ENCODE measurements at regions not wholly inside any gene's neighbourhood (a gene's known extent, or its start where the extent isn't known, plus 50 kb on each side); places are given as distances from the start of the nearest gene placed in this dataset.

DNA sequence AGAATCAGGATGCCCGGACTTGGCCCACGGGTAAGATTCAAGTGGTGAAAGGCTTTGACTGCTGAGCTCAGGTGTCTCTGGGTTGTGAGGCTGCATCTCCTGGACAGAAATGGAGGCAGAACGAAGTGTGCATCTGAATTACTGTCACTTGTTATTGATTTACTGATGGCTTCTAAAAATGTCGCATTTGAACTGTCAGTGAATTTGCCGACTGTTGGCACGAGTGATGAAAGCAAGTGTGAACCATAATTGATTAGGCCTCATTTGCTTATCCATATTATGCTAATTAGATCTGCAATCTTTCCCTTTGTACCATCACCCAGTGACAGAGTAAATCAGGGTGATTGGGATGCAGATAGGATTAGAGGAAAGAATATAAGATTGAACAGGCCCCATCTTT, 252.4 kb downstream of the NUF2 start:
- no peak overlapping the region for H3K9ac ChIP-seq (ENCODE audit: insufficient read depth in 1 of 2, low read depth in 2 of 2, low read length in 2 of 2)
- no TSS peak for BruUV-seq (replicated peaks)
- WGBS (ENCODE audit: insufficient coverage, low coverage, missing lambda C conversion rate), result 0% methylated on average over 6 of the region's 6 CpGs
- no peaks in the 10 kb centered on the region for H3K4me1 ChIP-seq (replicated peaks in 1 of 2; ENCODE audit: control insufficient read depth in 2 of 2, insufficient read depth in 2 of 2, low read length in 2 of 2)
- POLR2A ChIA-PET, result no interaction called here
- CTCF ChIA-PET (ENCODE audit: low intra/inter-chr PET ratio), result no interaction called here
- H2AFZ ChIP-seq (ENCODE audit: low read depth, low read length), result no peak overlapping the region
- H3K79me2 ChIP-seq (ENCODE audit: control insufficient read depth, insufficient read depth, low read length), result no peaks in the 10 kb centered on the region
- ATAC-seq (no peak), FAIRE-seq (no peak), DNase-seq (ENCODE audit: extremely low read depth in 1 of 4, low spot score in 3 of 4) (no peak)
- intact Hi-C loops (cut with micrococcal nuclease) (no loop called here), in situ Hi-C loops (cut with MboI) (no loop called here)
- no peak overlapping the region for H3K4me3 ChIP-seq
- no peaks in the 10 kb centered on the region for H4K20me1 ChIP-seq (replicated peaks; ENCODE audit: control insufficient read depth, insufficient read depth, low read length)
- no peak overlapping the region for H3K27ac ChIP-seq (ENCODE audit: extremely low read depth, low read depth, low read length)
- no peaks in the 10 kb centered on the region for H3K36me3 ChIP-seq (ENCODE audit: control insufficient read depth, insufficient read depth, low read length)
- no peak for TF ChIP-seq ZSCAN32 (CRISPR knock-in tag; IDR thresholded peaks at IDR 0.05)
- no peak for TF ChIP-seq SRSF9 (IDR thresholded peaks at IDR 0.05; ENCODE audit: borderline replicate concordance, low read depth, low read length)
- no peak for TF ChIP-seq MEF2D (tag; conservative IDR thresholded peaks at IDR 0.05; ENCODE audit: low read depth)
- TF ChIP-seq GABPB2 (CRISPR knock-in tag; conservative IDR thresholded peaks at IDR 0.05), result no peak
- no peaks in the 10 kb centered on the region for H3K27me3 ChIP-seq (ENCODE audit: control insufficient read depth in 2 of 2, insufficient read depth in 2 of 2, low read length in 2 of 2)
- no peaks in the 10 kb centered on the region for H3K9me3 ChIP-seq (replicated peaks; ENCODE audit: control insufficient read depth, insufficient read depth, low read depth, low read length)
- no peak overlapping the region for H3K4me2 ChIP-seq (ENCODE audit: insufficient read depth, low read length)
- no peaks in the 10 kb centered on the region for H3K9me1 ChIP-seq (ENCODE audit: control insufficient read depth, insufficient read depth, low read length)

DNA sequence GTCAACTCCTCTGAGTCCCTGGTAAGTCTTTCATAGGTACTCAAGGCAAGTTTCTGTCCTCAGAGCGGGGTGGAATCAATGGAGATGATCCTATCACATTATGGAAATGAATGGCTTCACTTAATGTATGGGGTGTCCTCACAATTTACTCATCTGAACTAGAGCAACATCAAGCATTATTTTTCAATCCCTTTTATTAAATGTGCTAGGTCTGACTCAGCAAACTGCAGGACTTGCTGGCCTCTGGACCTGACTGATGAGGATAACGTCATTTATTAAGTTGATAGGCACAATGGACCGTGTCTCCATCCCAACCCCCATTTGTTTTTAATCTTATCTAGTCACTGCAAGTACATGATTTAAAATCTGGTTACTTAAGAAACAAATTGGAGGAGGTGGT, 259.2 kb downstream of the NUF2 start:
- POLR2A ChIA-PET, result no interaction called here
- FAIRE-seq (no peak), ATAC-seq (no peak), DNase-seq (ENCODE audit: extremely low read depth in 1 of 4, low spot score in 3 of 4) (no peak)
- Histone ChIP-seq H2AFZ (ENCODE audit: low read depth, low read length) (no peak overlapping the region), H3K4me2 (ENCODE audit: insufficient read depth, low read length) (no peak overlapping the region), H3K9me3 (replicated peaks; ENCODE audit: control insufficient read depth, insufficient read depth, low read depth, low read length) (no peaks in the 10 kb centered on the region), H3K36me3 (ENCODE audit: control insufficient read depth, insufficient read depth, low read length) (no peaks in the 10 kb centered on the region), H3K79me2 (ENCODE audit: control insufficient read depth, insufficient read depth, low read length) (no peaks in the 10 kb centered on the region), H3K9me1 (ENCODE audit: control insufficient read depth, insufficient read depth, low read length) (no peaks in the 10 kb centered on the region), H3K9ac (ENCODE audit: insufficient read depth in 1 of 2, low read depth in 2 of 2, low read length in 2 of 2) (no peak overlapping the region), H3K27me3 (ENCODE audit: control insufficient read depth in 2 of 2, insufficient read depth in 2 of 2, low read length in 2 of 2) (no peaks in the 10 kb centered on the region), H3K4me1 (replicated peaks in 1 of 2; ENCODE audit: control insufficient read depth in 2 of 2, insufficient read depth in 2 of 2, low read length in 2 of 2) (no peaks in the 10 kb centered on the region), H4K20me1 (replicated peaks; ENCODE audit: control insufficient read depth, insufficient read depth, low read length) (no peaks in the 10 kb centered on the region), H3K4me3 (no peak overlapping the region), H3K27ac (ENCODE audit: extremely low read depth, low read depth, low read length) (no peak overlapping the region)
- intact Hi-C loops (cut with micrococcal nuclease), result no loop called here
- CTCF ChIA-PET (ENCODE audit: low intra/inter-chr PET ratio), result no interaction called here
- BruUV-seq (replicated peaks), result no TSS peak
- in situ Hi-C loops (cut with MboI), result no loop called here
- 0% methylated on average over 3 of the region's 3 CpGs for WGBS (ENCODE audit: insufficient coverage, low coverage, missing lambda C conversion rate)
- TF ChIP-seq MED1 (CRISPR knock-in tag; IDR thresholded peaks at IDR 0.05; ENCODE audit: borderline replicate concordance) (no peak), NRF1 (conservative IDR thresholded peaks at IDR 0.05 in 1 of 2, IDR thresholded peaks at IDR 0.05 in 1 of 2) (no peak), HDAC6 (IDR thresholded peaks at IDR 0.05; ENCODE audit: low read depth, low read length) (no peak), SIN3A (IDR thresholded peaks at IDR 0.05; ENCODE audit: borderline replicate concordance in 2 of 2, control insufficient read depth in 1 of 2, low read depth in 2 of 2, low read length in 2 of 2) (no peak), TCF7 (IDR thresholded peaks at IDR 0.05; ENCODE audit: borderline replicate concordance) (no peak), RCOR1 (IDR thresholded peaks at IDR 0.05; ENCODE audit: borderline replicate concordance in 1 of 2, low read depth in 2 of 2, low read length in 2 of 2) (no peak), PHB2 (IDR thresholded peaks at IDR 0.05; ENCODE audit: low read depth) (no peak)
- TF ChIP-seq, protein P1, sequence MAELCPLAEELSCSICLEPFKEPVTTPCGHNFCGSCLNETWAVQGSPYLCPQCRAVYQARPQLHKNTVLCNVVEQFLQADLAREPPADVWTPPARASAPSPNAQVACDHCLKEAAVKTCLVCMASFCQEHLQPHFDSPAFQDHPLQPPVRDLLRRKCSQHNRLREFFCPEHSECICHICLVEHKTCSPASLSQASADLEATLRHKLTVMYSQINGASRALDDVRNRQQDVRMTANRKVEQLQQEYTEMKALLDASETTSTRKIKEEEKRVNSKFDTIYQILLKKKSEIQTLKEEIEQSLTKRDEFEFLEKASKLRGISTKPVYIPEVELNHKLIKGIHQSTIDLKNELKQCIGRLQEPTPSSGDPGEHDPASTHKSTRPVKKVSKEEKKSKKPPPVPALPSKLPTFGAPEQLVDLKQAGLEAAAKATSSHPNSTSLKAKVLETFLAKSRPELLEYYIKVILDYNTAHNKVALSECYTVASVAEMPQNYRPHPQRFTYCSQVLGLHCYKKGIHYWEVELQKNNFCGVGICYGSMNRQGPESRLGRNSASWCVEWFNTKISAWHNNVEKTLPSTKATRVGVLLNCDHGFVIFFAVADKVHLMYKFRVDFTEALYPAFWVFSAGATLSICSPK (IDR thresholded peaks at IDR 0.05; ENCODE audit: borderline replicate concordance), result no peak
- TF ChIP-seq, protein P2, sequence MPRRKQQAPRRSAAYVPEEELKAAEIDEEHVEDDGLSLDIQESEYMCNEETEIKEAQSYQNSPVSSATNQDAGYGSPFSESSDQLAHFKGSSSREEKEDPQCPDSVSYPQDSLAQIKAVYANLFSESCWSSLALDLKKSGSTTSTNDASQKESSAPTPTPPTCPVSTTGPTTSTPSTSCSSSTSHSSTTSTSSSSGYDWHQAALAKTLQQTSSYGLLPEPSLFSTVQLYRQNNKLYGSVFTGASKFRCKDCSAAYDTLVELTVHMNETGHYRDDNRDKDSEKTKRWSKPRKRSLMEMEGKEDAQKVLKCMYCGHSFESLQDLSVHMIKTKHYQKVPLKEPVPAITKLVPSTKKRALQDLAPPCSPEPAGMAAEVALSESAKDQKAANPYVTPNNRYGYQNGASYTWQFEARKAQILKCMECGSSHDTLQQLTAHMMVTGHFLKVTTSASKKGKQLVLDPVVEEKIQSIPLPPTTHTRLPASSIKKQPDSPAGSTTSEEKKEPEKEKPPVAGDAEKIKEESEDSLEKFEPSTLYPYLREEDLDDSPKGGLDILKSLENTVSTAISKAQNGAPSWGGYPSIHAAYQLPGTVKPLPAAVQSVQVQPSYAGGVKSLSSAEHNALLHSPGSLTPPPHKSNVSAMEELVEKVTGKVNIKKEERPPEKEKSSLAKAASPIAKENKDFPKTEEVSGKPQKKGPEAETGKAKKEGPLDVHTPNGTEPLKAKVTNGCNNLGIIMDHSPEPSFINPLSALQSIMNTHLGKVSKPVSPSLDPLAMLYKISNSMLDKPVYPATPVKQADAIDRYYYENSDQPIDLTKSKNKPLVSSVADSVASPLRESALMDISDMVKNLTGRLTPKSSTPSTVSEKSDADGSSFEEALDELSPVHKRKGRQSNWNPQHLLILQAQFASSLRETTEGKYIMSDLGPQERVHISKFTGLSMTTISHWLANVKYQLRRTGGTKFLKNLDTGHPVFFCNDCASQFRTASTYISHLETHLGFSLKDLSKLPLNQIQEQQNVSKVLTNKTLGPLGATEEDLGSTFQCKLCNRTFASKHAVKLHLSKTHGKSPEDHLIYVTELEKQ (CRISPR knock-in tag; IDR thresholded peaks at IDR 0.05), result no peak

Measured in K562 (cell line).